AG08396 (cell line): ENCODE measurements at regions not wholly inside any gene's neighbourhood (a gene's known extent, or its start where the extent isn't known, plus 50 kb on each side); places are given as distances from the start of the nearest gene placed in this dataset.
"Not testable (repeated sequence)": the region's sequence is repeated elsewhere in the genome, so short reads cannot be mapped to it uniquely, and the experiment has no call there.

Source experiments
- DNase-seq: peaks from one replicate; pipeline ENCODE4 v3.0.0; 2012; ENCODE audit warnings: low spot score, mixed read lengths

- no peak for DNase-seq
Observed at GRCh38 chr1:241447031-241447644, 72.4 kb downstream of the FH start.

- no peak for DNase-seq
Observed at GRCh38 chr1:241444836-241445235, 74.7 kb downstream of the FH start.

- DNase-seq = no peak
Observed at GRCh38 chr1:241443561-241443960, 76.0 kb downstream of the FH start.

DNA sequence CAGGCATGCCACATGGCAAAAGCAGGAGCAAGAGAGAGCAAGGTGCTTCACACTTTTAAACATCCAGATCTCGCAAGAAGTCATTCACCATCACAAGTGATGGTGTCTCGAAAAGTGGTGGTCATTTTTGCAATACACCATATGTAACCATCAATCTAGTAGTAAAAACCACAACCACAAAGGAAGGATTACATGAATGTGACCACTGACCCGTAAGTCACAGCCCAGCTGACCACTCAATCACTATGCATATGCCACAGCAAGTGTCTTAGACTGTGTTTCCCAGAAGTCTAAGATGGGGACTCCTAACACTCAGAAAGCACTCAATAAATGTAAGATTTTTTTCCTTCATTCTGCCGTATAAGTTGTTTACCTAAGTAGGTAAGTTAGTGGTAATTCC, 76.9 kb downstream of the FH start:
- no peak for DNase-seq

GRCh38 chr1:241440904-241441303, 78.7 kb downstream of the FH start:
- DNase-seq = no peak

DNA sequence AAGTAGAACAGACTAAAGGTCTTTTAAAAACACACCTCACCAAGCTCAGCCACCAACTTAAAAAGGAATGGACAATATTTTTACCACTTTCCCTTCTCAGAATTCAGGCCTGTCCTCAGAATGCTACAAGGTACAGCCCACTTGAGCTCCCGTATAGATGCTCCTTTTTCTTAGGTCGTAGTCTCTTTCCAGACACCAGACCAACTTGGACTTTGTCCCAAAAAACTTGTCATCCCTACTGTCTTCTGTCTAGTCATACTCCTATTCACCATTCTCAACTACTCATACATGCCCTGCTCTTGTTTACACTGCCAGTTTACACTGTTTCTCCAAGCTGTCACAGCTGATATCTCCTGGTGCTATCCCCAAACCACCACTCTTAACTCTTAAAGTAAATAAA, 80.9 kb downstream of the FH start:
- not testable (repeated sequence) for DNase-seq

GRCh38 chr1:241432241-241432640, 75.2 kb upstream of the RGS7 start:
- no peak for DNase-seq

DNA sequence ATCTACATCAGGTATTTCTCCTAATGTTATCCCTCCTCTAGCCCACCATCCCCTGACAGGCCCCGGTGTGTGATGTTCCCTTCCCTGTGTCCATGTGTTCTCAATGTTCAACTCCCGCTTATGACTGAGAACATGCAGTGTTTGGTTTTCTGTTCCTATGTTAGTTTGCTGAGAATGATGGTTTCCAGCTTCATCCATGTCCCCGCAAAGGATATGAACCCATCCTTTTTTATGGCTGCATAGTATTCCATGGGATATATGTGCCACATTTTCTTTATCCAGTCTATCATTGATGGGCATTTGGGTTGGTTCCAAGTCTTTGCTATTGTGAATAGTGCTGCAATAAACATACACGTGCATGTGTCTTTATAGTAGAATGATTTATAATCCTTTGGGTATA, 68.1 kb upstream of the RGS7 start:
- not testable (repeated sequence) for DNase-seq

- DNase-seq = no peak
Observed at GRCh38 chr1:241424480-241424971, 67.5 kb upstream of the RGS7 start.

DNA sequence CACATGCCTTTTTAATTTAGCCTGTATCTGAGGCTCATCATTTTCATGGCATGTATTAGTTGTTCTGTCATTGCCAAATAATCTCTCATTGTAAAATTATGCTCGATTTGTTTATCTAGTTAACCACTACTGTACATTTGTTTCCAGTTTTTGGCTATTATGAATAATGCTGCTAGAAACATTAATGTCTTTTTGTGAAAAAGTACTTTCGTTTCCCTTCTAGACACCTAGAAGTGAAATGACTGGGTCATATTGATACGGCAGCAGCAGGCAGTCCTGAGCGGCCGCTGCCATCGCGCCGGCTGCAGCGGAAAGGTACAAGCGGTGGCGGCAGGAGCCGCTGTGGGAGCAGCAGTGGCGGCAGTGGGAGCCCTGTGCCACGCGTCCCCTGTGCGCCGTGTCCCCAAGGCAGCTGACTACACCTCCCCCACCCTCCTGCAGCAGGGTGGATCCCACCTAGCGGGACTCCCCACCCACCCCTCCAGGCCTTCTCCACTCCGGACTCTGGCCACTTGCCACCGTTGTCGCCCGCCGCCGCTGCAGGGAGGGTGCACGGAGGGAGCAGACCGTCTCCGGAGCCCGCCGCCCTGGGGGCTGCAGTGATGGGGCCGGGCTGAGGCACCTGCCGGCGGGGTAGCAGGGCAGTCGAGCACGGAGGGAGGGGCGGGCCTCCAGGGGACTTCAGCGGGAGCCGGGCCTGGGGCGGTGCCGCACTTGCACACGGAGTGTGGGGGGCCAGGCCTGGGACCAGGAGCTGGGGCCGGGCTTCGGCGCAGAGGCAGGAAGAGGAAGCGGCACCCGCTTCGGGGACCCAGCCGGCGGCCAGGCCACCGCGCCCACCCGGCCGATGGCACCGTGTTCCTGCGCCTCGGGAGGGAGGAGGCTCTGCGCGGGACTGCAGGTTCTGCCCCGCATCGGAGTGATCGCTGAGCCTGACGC, 66.8 kb upstream of the RGS7 start:
- DNase-seq = peak; percentile 56

- no peak for DNase-seq
Observed at GRCh38 chr1:241422470-241422869, 65.5 kb upstream of the RGS7 start.

DNA sequence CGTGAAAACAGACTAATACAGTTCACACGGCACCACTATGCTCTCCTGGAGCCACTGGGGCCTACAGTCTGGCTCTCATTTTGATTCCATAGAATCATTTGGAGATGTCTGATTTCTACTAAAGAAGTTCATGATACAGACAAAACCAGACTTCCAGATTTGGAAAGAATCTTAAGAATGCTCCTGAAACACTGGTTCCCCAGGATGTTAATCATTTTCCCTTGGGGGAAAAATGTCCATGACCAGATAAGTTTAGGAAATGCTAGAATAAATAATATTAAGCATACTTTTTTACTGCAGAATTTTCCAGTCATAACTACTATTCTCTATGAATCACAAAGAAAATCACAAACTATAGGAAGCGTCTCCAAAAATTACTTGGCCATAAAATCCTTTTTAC, 63.0 kb upstream of the RGS7 start:
- no peak for DNase-seq

DNA sequence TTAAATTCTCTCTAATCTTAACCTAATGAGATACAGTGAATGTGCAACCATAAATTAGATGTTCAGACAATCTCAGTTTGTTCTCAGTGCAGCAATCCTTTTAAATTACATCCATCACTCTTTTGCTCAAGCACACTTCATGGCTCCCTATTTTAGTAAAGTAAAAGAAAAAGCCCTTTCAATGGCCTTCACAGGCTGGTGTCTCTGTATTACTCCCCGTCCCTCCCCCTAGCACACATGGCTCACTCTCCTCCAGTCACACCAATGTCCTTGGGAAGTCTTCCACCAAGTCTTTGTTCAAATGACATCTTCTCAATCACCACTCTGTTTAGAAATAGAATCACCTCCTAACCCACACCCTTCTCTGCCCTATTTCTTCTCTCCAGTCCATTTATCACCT, 60.3 kb upstream of the RGS7 start:
- no peak for DNase-seq

GRCh38 chr1:241413974-241414373, 57.0 kb upstream of the RGS7 start:
- DNase-seq = no peak

- DNase-seq = peak; percentile 71
Observed at GRCh38 chr1:241413386-241413785, 56.4 kb upstream of the RGS7 start.

DNA sequence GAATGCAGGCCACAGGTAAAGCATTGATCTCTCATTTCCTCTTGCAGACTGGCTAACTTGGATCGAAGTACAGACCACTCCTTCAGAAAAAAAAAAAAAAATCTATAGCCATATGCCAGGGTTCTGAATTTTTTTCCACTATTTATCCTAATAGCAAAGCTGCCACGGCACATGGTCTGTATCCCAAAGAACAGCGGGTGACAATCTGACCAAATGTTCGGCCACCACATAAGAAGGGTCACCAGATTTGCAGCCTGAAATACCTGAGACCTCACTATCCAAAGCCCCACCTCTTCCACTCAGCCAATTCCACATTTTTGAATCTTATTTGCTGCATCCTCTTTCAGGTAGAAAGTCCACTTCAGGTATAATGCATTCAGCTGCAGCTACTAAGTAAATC, 55.6 kb upstream of the RGS7 start:
- DNase-seq = no peak

- DNase-seq = no peak
Observed at GRCh38 chr1:241411776-241412338, 54.9 kb upstream of the RGS7 start.

DNA sequence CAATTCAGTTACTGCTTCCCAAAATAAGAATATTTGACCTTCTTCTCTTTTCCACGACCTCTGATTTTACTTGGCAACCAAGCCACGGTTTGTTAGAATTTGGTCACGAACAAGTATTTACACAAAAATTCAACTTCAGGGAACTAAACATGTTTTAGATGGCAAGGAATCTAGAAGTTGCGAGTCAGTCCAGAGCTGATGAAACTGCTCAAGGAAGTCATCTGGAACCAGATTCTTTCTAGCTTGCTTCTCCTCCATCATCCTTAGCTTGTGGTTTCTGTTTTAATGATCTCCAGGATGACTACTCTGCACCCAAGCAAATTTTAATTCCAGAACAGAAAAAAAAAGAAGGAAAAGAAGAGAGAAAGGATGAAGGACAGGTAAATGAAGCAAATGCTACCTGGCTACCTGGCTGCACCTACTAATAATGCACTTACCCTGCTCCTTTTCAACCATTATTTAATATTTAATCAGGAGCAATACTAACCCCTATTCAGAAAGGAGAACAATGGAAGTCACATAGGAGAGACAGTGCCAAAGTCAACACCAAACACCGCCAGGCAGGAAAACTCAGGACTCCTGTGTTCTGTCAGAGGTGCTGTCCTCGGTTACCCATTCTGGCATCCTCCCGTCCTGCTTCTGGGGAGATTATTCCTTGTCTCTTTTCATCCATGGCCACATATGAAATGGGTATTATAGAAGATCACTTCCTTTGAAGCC, 54.2 kb upstream of the RGS7 start:
- peak; percentile 11 for DNase-seq

- DNase-seq = peak; percentile 18
Observed at GRCh38 chr1:241408170-241408569, 51.2 kb upstream of the RGS7 start.
